ENCODE measurements at regions not wholly inside any gene's neighbourhood (a gene's known extent, or its start where the extent isn't known, plus 50 kb on each side); places are given as distances from the start of the nearest gene placed in this dataset.
A peak's percentile ranks its signal among the peaks of the same experiment; 100 is the strongest.

- 55 to 61% methylated on average over 4 of the region's 4 CpGs for WGBS, 2 donors
- Histone ChIP-seq H3K27ac (peak overlapping the region in 1 of 4 donors; percentile 12), H3K36me3 (no peaks in the 10 kb centered on the region), H3K4me3 (no peak overlapping the region), H3K27me3 (no peaks in the 10 kb centered on the region), H3K4me1 (no peaks in the 10 kb centered on the region), H3K9me3 (no peaks in the 10 kb centered on the region)
- no peak for DNase-seq
- no peak for ATAC-seq
- FAIRE-seq: no peak
- intact Hi-C loops (cut with DNase I): no loop called here
- TF ChIP-seq, protein P1, sequence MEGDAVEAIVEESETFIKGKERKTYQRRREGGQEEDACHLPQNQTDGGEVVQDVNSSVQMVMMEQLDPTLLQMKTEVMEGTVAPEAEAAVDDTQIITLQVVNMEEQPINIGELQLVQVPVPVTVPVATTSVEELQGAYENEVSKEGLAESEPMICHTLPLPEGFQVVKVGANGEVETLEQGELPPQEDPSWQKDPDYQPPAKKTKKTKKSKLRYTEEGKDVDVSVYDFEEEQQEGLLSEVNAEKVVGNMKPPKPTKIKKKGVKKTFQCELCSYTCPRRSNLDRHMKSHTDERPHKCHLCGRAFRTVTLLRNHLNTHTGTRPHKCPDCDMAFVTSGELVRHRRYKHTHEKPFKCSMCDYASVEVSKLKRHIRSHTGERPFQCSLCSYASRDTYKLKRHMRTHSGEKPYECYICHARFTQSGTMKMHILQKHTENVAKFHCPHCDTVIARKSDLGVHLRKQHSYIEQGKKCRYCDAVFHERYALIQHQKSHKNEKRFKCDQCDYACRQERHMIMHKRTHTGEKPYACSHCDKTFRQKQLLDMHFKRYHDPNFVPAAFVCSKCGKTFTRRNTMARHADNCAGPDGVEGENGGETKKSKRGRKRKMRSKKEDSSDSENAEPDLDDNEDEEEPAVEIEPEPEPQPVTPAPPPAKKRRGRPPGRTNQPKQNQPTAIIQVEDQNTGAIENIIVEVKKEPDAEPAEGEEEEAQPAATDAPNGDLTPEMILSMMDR (IDR thresholded peaks at IDR 0.05): no peak
Measured at GRCh38 chr3:150080058-150080730, 109.5 kb upstream of the PFN2 start.

- intact Hi-C loops (cut with DNase I): no loop called here
- H3K4me1 ChIP-seq: no peaks in the 10 kb centered on the region
- H3K4me3 ChIP-seq: no peak overlapping the region
- DNase-seq (peak in 2 of 6 donors; percentile 21), FAIRE-seq (no peak), ATAC-seq (peak in 3 of 4 donors; percentile 63 to 92 (median 91))
- TF ChIP-seq, protein P1 (IDR thresholded peaks at IDR 0.05): no peak
- H3K36me3 ChIP-seq: no peaks in the 10 kb centered on the region
- 83 to 85% methylated on average over 5 of the region's 5 CpGs for WGBS, 2 donors
- H3K27ac ChIP-seq: peak overlapping the region in 1 of 4 donors; percentile 12
- no peaks in the 10 kb centered on the region for H3K9me3 ChIP-seq
- H3K27me3 ChIP-seq: no peaks in the 10 kb centered on the region
Measured at GRCh38 chr3:150079029-150079739, 108.5 kb upstream of the PFN2 start.

DNA sequence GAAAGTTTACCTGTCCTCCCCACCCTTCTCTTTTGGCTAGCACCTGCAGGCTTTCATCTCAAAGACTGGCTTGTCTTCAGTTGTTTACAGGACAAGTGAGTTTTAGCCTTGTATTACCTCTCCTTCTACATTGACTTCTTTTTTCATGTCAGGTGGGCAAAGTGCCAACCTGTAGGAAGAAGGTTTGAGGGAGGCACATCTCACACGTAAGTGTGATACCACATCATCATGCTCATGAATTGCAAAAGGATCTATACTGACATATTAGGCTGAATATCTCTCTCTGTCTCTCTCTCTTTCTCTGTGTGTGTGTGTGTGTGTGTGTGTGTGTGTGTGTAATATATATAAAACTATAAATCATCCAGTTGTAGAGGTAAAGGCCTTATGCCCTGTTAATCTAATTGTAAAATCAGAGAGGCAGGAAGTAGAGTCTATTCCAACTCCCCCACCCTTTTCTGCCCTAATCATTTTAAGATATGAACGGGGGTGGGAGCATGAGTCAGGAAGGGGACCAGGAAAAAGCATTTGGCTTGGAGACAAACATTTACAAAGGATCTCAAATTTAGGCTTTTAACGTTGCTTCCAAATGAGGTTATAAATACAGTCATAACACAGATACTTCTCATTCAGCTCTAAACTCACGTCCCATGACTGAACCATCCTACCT, 107.0 kb upstream of the PFN2 start:
- DNase-seq (no peak), ATAC-seq (no peak), FAIRE-seq (no peak)
- H3K4me1 ChIP-seq: no peaks in the 10 kb centered on the region
- no peaks in the 10 kb centered on the region for H3K27me3 ChIP-seq
- H3K9me3 ChIP-seq: no peaks in the 10 kb centered on the region
- no peak overlapping the region for H3K4me3 ChIP-seq
- no peaks in the 10 kb centered on the region for H3K36me3 ChIP-seq
- 62 to 64% methylated on average over 4 of the region's 4 CpGs for WGBS, 2 donors
- TF ChIP-seq, protein P1 (IDR thresholded peaks at IDR 0.05): no peak
- no peak overlapping the region for H3K27ac ChIP-seq
- intact Hi-C loops (cut with DNase I): no loop called here

DNA sequence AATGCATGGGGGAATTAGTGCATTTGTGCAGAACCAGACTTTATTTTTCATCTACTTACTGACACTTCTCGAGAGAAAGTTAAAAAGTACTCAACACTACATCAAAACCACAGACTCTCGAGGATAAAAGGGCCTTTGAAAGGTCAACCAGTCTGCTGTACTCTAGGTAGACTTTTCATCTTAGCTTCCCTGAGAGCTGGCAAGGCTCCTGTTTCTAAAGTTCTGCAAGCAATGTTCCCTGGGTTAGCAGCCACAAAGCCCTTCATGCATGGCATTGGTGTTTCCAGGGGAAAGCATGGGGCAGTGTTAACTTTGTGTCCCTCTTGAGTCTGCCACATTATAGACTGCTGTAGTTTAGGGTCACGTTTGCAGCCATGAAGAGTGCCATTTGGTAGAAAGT, 106.4 kb upstream of the PFN2 start:
- no peak for FAIRE-seq
- Histone ChIP-seq H3K4me3 (no peak overlapping the region), H3K9me3 (no peaks in the 10 kb centered on the region), H3K36me3 (no peaks in the 10 kb centered on the region), H3K27ac (no peak overlapping the region), H3K4me1 (no peaks in the 10 kb centered on the region), H3K27me3 (no peaks in the 10 kb centered on the region)
- no peak for ATAC-seq
- no peak for DNase-seq
- 79 to 84% methylated on average over 3 of the region's 3 CpGs for WGBS, 2 donors
- intact Hi-C loops (cut with DNase I): no loop called here
- TF ChIP-seq, protein P1 (IDR thresholded peaks at IDR 0.05): no peak
